Sigmoid colon (tissue), 4 donors: ENCODE measurements at regions not wholly inside any gene's neighbourhood (a gene's known extent, or its start where the extent isn't known, plus 50 kb on each side); places are given as distances from the start of the nearest gene placed in this dataset.

ENCODE experiments used
- EP300 ChIP-seq, 4 donors: sonication (generic); formaldehyde crosslinking; IDR thresholded peaks; one replicate each; pipeline ENCODE4 v1.6.1; 2017; ENCODE audit warnings: antibody characterized with exemption in 4 of 4
- POLR2A ChIP-seq, 2 donors: fragments of 450-650 bp; IDR thresholded peaks; one replicate each; pipeline ENCODE4 v1.6.1; 2016; ENCODE audit warnings: antibody characterized with exemption in 2 of 2, mild to moderate bottlenecking in 2 of 2, moderate library complexity in 2 of 2
- TF ChIP-seq, protein P1 (sequence below), 4 experiments: fragments of 450-650 bp in 3 of 4; fragments of 200-600 bp in 1 of 4; IDR thresholded peaks; one replicate each; pipeline ENCODE4 v1.5.1; 2016 to 2019; ENCODE audit warnings: antibody characterized with exemption in 4 of 4, mild to moderate bottlenecking in 3 of 4, moderate library complexity in 2 of 4

DNA sequence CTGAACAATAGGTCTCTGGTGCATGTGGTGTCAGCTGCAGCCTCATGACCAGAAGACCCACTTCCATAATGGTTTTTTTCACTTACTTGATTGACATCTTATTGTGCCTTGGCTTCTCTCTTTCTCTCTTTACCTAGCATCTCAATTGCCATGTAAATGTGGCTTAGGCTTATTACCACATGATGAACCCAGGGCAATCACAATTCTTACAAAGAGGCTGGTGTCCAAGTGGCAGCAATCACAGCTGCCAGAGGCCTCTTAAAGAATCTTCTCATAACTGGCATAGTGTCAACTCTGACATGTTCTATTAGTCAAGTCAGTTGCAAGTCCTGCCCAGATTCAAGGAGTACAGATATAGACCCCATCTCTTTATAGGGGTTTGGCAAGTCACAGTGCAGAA is 1224.8 kb downstream of the SUCLG1 start:
- TF ChIP-seq, protein P1, sequence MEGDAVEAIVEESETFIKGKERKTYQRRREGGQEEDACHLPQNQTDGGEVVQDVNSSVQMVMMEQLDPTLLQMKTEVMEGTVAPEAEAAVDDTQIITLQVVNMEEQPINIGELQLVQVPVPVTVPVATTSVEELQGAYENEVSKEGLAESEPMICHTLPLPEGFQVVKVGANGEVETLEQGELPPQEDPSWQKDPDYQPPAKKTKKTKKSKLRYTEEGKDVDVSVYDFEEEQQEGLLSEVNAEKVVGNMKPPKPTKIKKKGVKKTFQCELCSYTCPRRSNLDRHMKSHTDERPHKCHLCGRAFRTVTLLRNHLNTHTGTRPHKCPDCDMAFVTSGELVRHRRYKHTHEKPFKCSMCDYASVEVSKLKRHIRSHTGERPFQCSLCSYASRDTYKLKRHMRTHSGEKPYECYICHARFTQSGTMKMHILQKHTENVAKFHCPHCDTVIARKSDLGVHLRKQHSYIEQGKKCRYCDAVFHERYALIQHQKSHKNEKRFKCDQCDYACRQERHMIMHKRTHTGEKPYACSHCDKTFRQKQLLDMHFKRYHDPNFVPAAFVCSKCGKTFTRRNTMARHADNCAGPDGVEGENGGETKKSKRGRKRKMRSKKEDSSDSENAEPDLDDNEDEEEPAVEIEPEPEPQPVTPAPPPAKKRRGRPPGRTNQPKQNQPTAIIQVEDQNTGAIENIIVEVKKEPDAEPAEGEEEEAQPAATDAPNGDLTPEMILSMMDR (IDR thresholded peaks at IDR 0.05): no peak
- TF ChIP-seq POLR2A (IDR thresholded peaks at IDR 0.05) (no peak), EP300 (IDR thresholded peaks at IDR 0.05) (no peak)
